Body of pancreas (tissue), 4 donors: ENCODE measurements at regions not wholly inside any gene's neighbourhood (a gene's known extent, or its start where the extent isn't known, plus 50 kb on each side); places are given as distances from the start of the nearest gene placed in this dataset.

Experiments
- ATAC-seq: fragments of 150-250 bp; one replicate; pipeline ENCODE4 v1.9.1; 2016
- DNase-seq, 4 donors: peaks; one replicate each; pipeline ENCODE4 v3.0.0-alpha.2; 2019
- H3K27ac ChIP-seq, 4 donors: fragments of 200-600 bp; sonication (generic); 1 replicate in 3 of 4; 2 replicates in 1 of 4; pipeline versions ENCODE4 v1.5.1 to v1.6.1; 2016 to 2019; ENCODE audit warnings: mild to moderate bottlenecking in 1 of 4, mixed read lengths in 1 of 4, moderate library complexity in 1 of 4
- H3K27me3 ChIP-seq, 2 donors: fragments of 200-600 bp; sonication (generic); one replicate each; pipeline ENCODE4 v1.6.0; 2016; ENCODE audit warnings: mild to moderate bottlenecking in 1 of 2
- H3K36me3 ChIP-seq, 2 donors: fragments of 200-600 bp; sonication (generic); replicated peaks in 1 of 2; 2 replicates each; pipeline ENCODE4 v1.5.1; 2016; ENCODE audit warnings: low read depth in 2 of 2; ENCODE audit not compliant: insufficient read depth in 1 of 2
- H3K4me1 ChIP-seq: fragments of 200-600 bp; sonication (generic); one replicate; pipeline ENCODE4 v1.6.0; 2016
- H3K4me3 ChIP-seq, 2 donors: fragments of 200-600 bp; sonication (generic); 1 replicate in 1 of 2; 2 replicates in 1 of 2; pipeline ENCODE4 v1.5.1; 2016 to 2019
- H3K9me3 ChIP-seq, 3 donors: fragments of 200-600 bp; sonication (generic); 1 replicate in 2 of 3; 2 replicates in 1 of 3; pipeline ENCODE4 v1.5.1; 2016
- CTCF ChIP-seq, 7 experiments: fragments of 450-650 bp in 4 of 7; fragments of 200-600 bp in 3 of 7; sonication (generic) in 3 of 7; IDR thresholded peaks; one replicate each; pipeline ENCODE4 v1.5.1; 2016 to 2019; ENCODE audit warnings: antibody characterized with exemption in 7 of 7
- POLR2A ChIP-seq, 3 donors: fragments of 450-650 bp; IDR thresholded peaks; one replicate each; pipeline ENCODE4 v1.6.1; 2016; ENCODE audit warnings: antibody characterized with exemption in 3 of 3, mild to moderate bottlenecking in 2 of 3
- WGBS, 2 donors: methylation state at CpG; one replicate each; pipeline ENCODE4 v1.1.5; 2017; 5-methylcytosine and 5-hydroxymethylcytosine counted together
- intact Hi-C: fragments of 100-400 bp; cut with DNase I; formaldehyde crosslinking; loops from one replicate; pipeline ENCODE4 v1.15.1; 2023

- Histone ChIP-seq H3K4me3 (no peak overlapping the region), H3K4me1 (no peaks in the 10 kb centered on the region), H3K9me3 (no peaks in the 10 kb centered on the region), H3K27me3 (no peaks in the 10 kb centered on the region), H3K36me3 (no peaks in the 10 kb centered on the region), H3K27ac (no peak overlapping the region)
- DNase-seq = no peak
- TF ChIP-seq POLR2A (IDR thresholded peaks at IDR 0.05) (no peak), CTCF (IDR thresholded peaks at IDR 0.05) (no peak)
- intact Hi-C loops = no loop called here
- ATAC-seq = no peak
These were observed 73.4 kb upstream of the NR4A3 start for GRCh38 chr9:99748266-99748665.

GRCh38 chr9:99748676-99749075, 73.0 kb upstream of the NR4A3 start:
- no peak overlapping the region for H3K4me3 ChIP-seq
- TF ChIP-seq CTCF (IDR thresholded peaks at IDR 0.05) (no peak), POLR2A (IDR thresholded peaks at IDR 0.05) (no peak)
- no peaks in the 10 kb centered on the region for H3K27me3 ChIP-seq
- H3K4me1 ChIP-seq = no peaks in the 10 kb centered on the region
- no peaks in the 10 kb centered on the region for H3K9me3 ChIP-seq
- H3K27ac ChIP-seq = no peak overlapping the region
- WGBS, 2 donors = 73% methylated on average over 1 of the region's 1 CpG
- DNase-seq (no peak), ATAC-seq (no peak)
- intact Hi-C loops = no loop called here
- H3K36me3 ChIP-seq = no peaks in the 10 kb centered on the region

DNA sequence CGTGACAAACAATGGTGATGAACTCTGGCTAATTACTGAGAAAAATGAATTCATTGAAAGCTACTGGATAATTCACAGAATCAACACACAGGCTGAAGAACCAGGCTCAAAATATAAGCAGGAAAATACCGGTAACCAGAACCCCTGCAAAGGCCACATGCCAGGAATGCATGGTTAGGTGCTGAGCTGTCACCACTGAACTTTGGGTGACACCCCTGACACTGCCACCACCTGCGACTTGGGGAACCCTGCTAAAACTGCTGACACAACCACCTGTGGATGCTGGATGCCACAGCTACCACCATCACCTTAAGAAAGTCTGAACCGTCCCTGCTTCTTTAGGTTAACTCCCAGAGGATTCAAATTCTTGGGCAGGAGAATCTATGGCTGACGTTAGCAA, 72.0 kb upstream of the NR4A3 start:
- H3K4me1 ChIP-seq = no peaks in the 10 kb centered on the region
- intact Hi-C loops = no loop called here
- no peak overlapping the region for H3K4me3 ChIP-seq
- no peak overlapping the region for H3K27ac ChIP-seq
- no peaks in the 10 kb centered on the region for H3K36me3 ChIP-seq
- TF ChIP-seq CTCF (IDR thresholded peaks at IDR 0.05) (no peak), POLR2A (IDR thresholded peaks at IDR 0.05) (no peak)
- DNase-seq (no peak), ATAC-seq (no peak)
- 81 to 82% methylated on average over 5 of the region's 5 CpGs for WGBS, 2 donors
- no peaks in the 10 kb centered on the region for H3K9me3 ChIP-seq
- no peaks in the 10 kb centered on the region for H3K27me3 ChIP-seq

- ATAC-seq = no peak
- intact Hi-C loops = no loop called here
- no peaks in the 10 kb centered on the region for H3K27me3 ChIP-seq
- H3K9me3 ChIP-seq = no peaks in the 10 kb centered on the region
- no peak overlapping the region for H3K27ac ChIP-seq
- TF ChIP-seq POLR2A (IDR thresholded peaks at IDR 0.05) (no peak), CTCF (IDR thresholded peaks at IDR 0.05) (no peak)
- no peak for DNase-seq
- WGBS, 2 donors = 88 to 98% methylated on average over 6 of the region's 6 CpGs
- H3K4me3 ChIP-seq = no peak overlapping the region
- no peaks in the 10 kb centered on the region for H3K36me3 ChIP-seq
- no peaks in the 10 kb centered on the region for H3K4me1 ChIP-seq
These were observed 71.2 kb upstream of the NR4A3 start for GRCh38 chr9:99750526-99750925.

- intact Hi-C loops = no loop called here
- H3K27me3 ChIP-seq = no peaks in the 10 kb centered on the region
- DNase-seq (no peak), ATAC-seq (no peak)
- no peaks in the 10 kb centered on the region for H3K9me3 ChIP-seq
- H3K4me3 ChIP-seq = no peak overlapping the region
- H3K36me3 ChIP-seq = no peaks in the 10 kb centered on the region
- 69 to 74% methylated on average over 4 of the region's 4 CpGs for WGBS, 2 donors
- H3K27ac ChIP-seq = no peak overlapping the region
- H3K4me1 ChIP-seq = no peaks in the 10 kb centered on the region
- TF ChIP-seq CTCF (IDR thresholded peaks at IDR 0.05) (no peak), POLR2A (IDR thresholded peaks at IDR 0.05) (no peak)
These were observed 69.1 kb upstream of the NR4A3 start for GRCh38 chr9:99752417-99753109.
